Activated CD4-positive, alpha-beta memory T cell treated with anti-CD3 and anti-CD28 coated beads for 36 hours (primary cell): ENCODE measurements at regions not wholly inside any gene's neighbourhood (a gene's known extent, or its start where the extent isn't known, plus 50 kb on each side); places are given as distances from the start of the nearest gene placed in this dataset.
A peak's percentile ranks its signal among the peaks of the same experiment; 100 is the strongest.

Experiments
- CTCF ChIA-PET: fragments of 350-600 bp; sonication (Branson Sonifier 250); formaldehyde crosslinking; loops from one replicate; lab custom pipeline; 2021; ENCODE audit warnings: antibody characterized with exemption, inconsistent platforms; lab: Charles Lee
- POLR2A ChIA-PET: fragments of 350-600 bp; sonication (Branson Sonifier 250); formaldehyde crosslinking; loops from one replicate; lab custom pipeline; 2021; ENCODE audit warnings: antibody characterized with exemption; lab: Charles Lee
- DNase-seq: peaks from one replicate; pipeline ENCODE4 v3.0.0-alpha.2; 2020
- H3K27ac Mint-ChIP-seq: one replicate; pipeline ENCODE4 v1.8.0; 2021; ENCODE audit warnings: mixed read lengths
- H3K27me3 Mint-ChIP-seq: one replicate; pipeline ENCODE4 v1.8.0; 2021; ENCODE audit warnings: mixed read lengths
- H3K36me3 Mint-ChIP-seq: one replicate; pipeline ENCODE4 v1.8.0; 2021; ENCODE audit warnings: mixed read lengths
- H3K4me1 Mint-ChIP-seq: one replicate; pipeline ENCODE4 v1.8.0; 2021; ENCODE audit warnings: low read depth, mixed read lengths
- H3K4me3 Mint-ChIP-seq: one replicate; pipeline ENCODE4 v1.8.0; 2021; ENCODE audit warnings: mild to moderate bottlenecking, mixed read lengths
- H3K9me3 Mint-ChIP-seq: one replicate; pipeline ENCODE4 v1.8.0; 2021; ENCODE audit warnings: mixed read lengths
- intact Hi-C: fragments of 100-400 bp; cut with micrococcal nuclease; formaldehyde crosslinking; loops from one replicate; pipeline ENCODE4 v1.15.1; 2023

DNA sequence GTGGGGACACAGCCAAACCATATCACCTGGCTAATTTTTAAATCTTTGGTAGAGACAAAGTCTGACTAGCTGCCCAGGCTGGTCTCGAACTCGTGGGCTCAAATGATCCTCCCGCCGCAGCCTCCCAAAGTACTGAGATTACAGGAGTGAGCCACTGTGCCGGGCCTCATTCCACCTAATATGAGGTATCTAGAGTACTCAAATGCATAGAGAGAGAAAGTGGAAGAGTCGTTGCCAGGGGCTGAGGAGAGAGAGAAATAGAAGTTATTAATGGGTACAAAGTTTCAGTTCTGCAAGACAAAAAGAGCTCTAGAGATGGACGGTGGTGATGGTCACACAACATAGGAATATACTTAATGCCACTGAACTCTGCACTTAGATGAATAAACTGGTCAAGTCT is 119.6 kb downstream of the TOMM20 start:
- H3K4me1 Mint-ChIP-seq: peaks cover 81% of the 10 kb centered on the region
- H3K4me3 Mint-ChIP-seq: no peak overlapping the region
- peaks cover 16% of the 10 kb centered on the region for H3K9me3 Mint-ChIP-seq
- DNase-seq: no peak
- peak overlapping the region; percentile 91 for H3K27ac Mint-ChIP-seq
- H3K36me3 Mint-ChIP-seq: peaks cover 30% of the 10 kb centered on the region
- intact Hi-C loops: no loop called here
- peaks cover 2% of the 10 kb centered on the region for H3K27me3 Mint-ChIP-seq
- ChIA-PET CTCF (interaction anchor here (3.4 kb wide), 1 partner anchor 30 kb away, joined by 15 read pairs; no protein-coding TSS in a partner anchor), POLR2A (interaction anchor here (0.9 to 2.7 kb wide), 3 partner anchors 20 to 398 kb away, joined by 3 to 8 read pairs (median 3); no protein-coding TSS in a partner anchor)

- H3K27me3 Mint-ChIP-seq: peaks cover 2% of the 10 kb centered on the region
Observed at GRCh38 chr1:235008239-235008638, 120.4 kb downstream of the TOMM20 start.

GRCh38 chr1:235006816-235007215 is 121.8 kb downstream of the TOMM20 start:
- Mint-ChIP-seq H3K36me3 (peaks cover 28% of the 10 kb centered on the region), H3K27ac (peak overlapping the region; percentile 25), H3K4me3 (no peak overlapping the region), H3K27me3 (peaks cover 2% of the 10 kb centered on the region), H3K9me3 (peaks cover 16% of the 10 kb centered on the region), H3K4me1 (peaks cover 65% of the 10 kb centered on the region)
- DNase-seq: no peak
- ChIA-PET CTCF (no interaction called here), POLR2A (interaction anchor here (2.7 kb wide), 1 partner anchor 18 kb away, joined by 8 read pairs; no protein-coding TSS in a partner anchor)
- intact Hi-C loops: no loop called here

More at GRCh38 chr1:235008239-235008638, 120.4 kb downstream of the TOMM20 start:
- ChIA-PET CTCF (no interaction called here), POLR2A (interaction anchor here (0.8 to 2.7 kb wide), 4 partner anchors 19 to 397 kb away, joined by 3 to 8 read pairs (median 4); no protein-coding TSS in a partner anchor)
- Mint-ChIP-seq H3K4me1 (peaks cover 75% of the 10 kb centered on the region), H3K9me3 (peaks cover 16% of the 10 kb centered on the region), H3K36me3 (peaks cover 30% of the 10 kb centered on the region), H3K4me3 (peak overlapping the region; percentile 6), H3K27ac (peak overlapping the region; percentile 91)
- DNase-seq: no peak
- intact Hi-C loops: no loop called here

- POLR2A ChIA-PET: no interaction called here
- peak; percentile 52 for DNase-seq
- Mint-ChIP-seq H3K9me3 (peaks cover 16% of the 10 kb centered on the region), H3K36me3 (peaks cover 26% of the 10 kb centered on the region), H3K4me1 (peaks cover 61% of the 10 kb centered on the region), H3K4me3 (no peak overlapping the region), H3K27ac (no peak overlapping the region), H3K27me3 (peaks cover 2% of the 10 kb centered on the region)
- CTCF ChIA-PET: no interaction called here
- intact Hi-C loops: no loop called here
Observed at GRCh38 chr1:235006132-235006721, 122.4 kb downstream of the TOMM20 start.

DNA sequence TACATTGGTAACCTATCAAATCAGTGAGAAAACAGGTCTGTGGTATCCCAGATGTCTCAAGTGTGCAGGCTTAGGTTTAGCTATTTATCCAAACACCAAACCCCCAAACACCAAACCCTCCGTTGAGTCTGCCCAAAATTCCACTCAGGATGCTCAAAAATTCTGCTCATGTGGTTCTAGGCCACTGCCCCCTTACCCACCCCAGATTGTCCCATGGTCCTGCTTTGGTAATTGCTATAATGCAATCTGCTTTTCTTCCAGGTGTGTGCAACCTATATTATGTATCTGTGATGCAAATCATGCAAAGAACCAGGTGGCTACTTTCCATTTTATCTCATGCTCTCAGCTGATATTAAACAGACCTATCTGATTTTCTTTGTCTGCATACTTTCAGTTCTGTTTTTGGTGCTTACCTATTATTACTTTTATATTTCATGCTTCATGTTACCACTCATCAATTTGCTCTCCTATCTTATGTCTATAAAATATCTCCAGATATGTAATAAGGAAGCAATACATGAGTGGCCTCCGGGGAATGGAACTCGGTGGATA is 123.7 kb downstream of the TOMM20 start:
- Mint-ChIP-seq H3K36me3 (peaks cover 21% of the 10 kb centered on the region), H3K4me3 (no peak overlapping the region), H3K27me3 (peaks cover 2% of the 10 kb centered on the region), H3K4me1 (peaks cover 49% of the 10 kb centered on the region), H3K27ac (no peak overlapping the region), H3K9me3 (peaks cover 16% of the 10 kb centered on the region)
- CTCF ChIA-PET: no interaction called here
- DNase-seq: no peak
- intact Hi-C loops: no loop called here
- POLR2A ChIA-PET: no interaction called here

DNA sequence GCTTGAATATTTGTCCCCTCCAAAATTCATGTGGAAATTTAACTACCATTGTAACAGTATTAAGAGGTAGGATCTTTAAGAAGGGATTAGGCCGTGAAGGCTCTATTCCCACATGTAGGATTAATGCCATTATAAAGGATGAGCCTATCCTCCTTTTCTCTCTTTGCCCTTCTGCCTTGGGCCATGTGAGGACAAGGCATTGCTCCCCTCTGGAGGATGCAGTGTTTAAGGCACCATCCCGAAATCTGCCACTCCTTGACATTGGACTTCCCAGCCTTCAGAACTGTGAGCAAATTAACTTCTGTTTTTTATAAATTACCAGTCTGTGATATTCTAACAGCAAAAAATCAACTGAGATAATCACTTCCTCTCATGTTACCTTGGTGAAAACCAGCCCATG is 124.4 kb downstream of the TOMM20 start:
- Mint-ChIP-seq H3K36me3 (peaks cover 17% of the 10 kb centered on the region), H3K27me3 (peaks cover 2% of the 10 kb centered on the region), H3K9me3 (peaks cover 16% of the 10 kb centered on the region), H3K4me1 (peaks cover 43% of the 10 kb centered on the region), H3K4me3 (no peak overlapping the region), H3K27ac (no peak overlapping the region)
- CTCF ChIA-PET: no interaction called here
- intact Hi-C loops: no loop called here
- DNase-seq: no peak
- POLR2A ChIA-PET: no interaction called here

GRCh38 chr1:235002706-235003300 is 125.8 kb downstream of the TOMM20 start:
- H3K4me1 Mint-ChIP-seq: peaks cover 30% of the 10 kb centered on the region
- intact Hi-C loops: no loop called here
- H3K27me3 Mint-ChIP-seq: no peaks in the 10 kb centered on the region
- H3K9me3 Mint-ChIP-seq: peaks cover 7% of the 10 kb centered on the region
- H3K27ac Mint-ChIP-seq: no peak overlapping the region
- peaks cover 5% of the 10 kb centered on the region for H3K36me3 Mint-ChIP-seq
- ChIA-PET POLR2A (no interaction called here), CTCF (no interaction called here)
- H3K4me3 Mint-ChIP-seq: no peak overlapping the region
- DNase-seq: no peak

DNA sequence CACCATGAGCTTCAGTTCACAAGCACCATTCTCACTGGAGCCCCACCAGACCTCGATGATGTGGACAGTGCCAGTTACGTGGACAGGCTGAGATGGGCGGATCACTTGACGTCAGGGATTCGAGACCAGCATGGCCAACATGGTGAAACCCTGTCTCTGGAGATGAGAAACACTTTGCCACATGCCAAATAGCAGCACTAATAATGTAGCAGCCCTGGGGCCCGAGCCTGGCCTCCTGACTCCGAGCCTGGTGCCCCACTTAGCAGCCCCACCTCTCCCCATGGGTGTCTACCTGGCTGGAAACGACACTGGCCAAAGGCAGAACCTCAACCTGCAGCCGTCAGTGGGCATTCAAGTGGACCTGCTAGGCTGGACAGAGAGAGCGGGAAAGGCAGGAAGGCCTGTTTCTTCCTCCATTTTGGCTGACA is 129.1 kb downstream of the TOMM20 start:
- Mint-ChIP-seq H3K4me3 (no peak overlapping the region), H3K4me1 (peaks cover 11% of the 10 kb centered on the region), H3K9me3 (no peaks in the 10 kb centered on the region), H3K36me3 (no peaks in the 10 kb centered on the region), H3K27ac (no peak overlapping the region), H3K27me3 (no peaks in the 10 kb centered on the region)
- POLR2A ChIA-PET: no interaction called here
- CTCF ChIA-PET: no interaction called here
- intact Hi-C loops: no loop called here
- DNase-seq: no peak

- ChIA-PET POLR2A (no interaction called here), CTCF (no interaction called here)
Observed at GRCh38 chr1:234997896-234998741, 130.5 kb downstream of the TOMM20 start.

GRCh38 chr1:234997201-234997895 is 131.3 kb downstream of the TOMM20 start:
- Mint-ChIP-seq H3K9me3 (no peaks in the 10 kb centered on the region), H3K36me3 (no peaks in the 10 kb centered on the region), H3K4me3 (no peak overlapping the region), H3K4me1 (peaks cover 10% of the 10 kb centered on the region), H3K27ac (no peak overlapping the region), H3K27me3 (no peaks in the 10 kb centered on the region)
- ChIA-PET POLR2A (no interaction called here), CTCF (no interaction called here)
- intact Hi-C loops: no loop called here
- no peak for DNase-seq

More at GRCh38 chr1:234997896-234998741, 130.5 kb downstream of the TOMM20 start:
- peaks cover 12% of the 10 kb centered on the region for H3K4me1 Mint-ChIP-seq
- H3K36me3 Mint-ChIP-seq: no peaks in the 10 kb centered on the region
- DNase-seq: no peak
- no peaks in the 10 kb centered on the region for H3K27me3 Mint-ChIP-seq
- no peaks in the 10 kb centered on the region for H3K9me3 Mint-ChIP-seq
- intact Hi-C loops: no loop called here
- H3K4me3 Mint-ChIP-seq: no peak overlapping the region
- no peak overlapping the region for H3K27ac Mint-ChIP-seq

- H3K9me3 Mint-ChIP-seq: peaks cover under 1% of the 10 kb centered on the region
- no peak for DNase-seq
- no peak overlapping the region for H3K4me3 Mint-ChIP-seq
- POLR2A ChIA-PET: no interaction called here
- H3K27me3 Mint-ChIP-seq: no peaks in the 10 kb centered on the region
- CTCF ChIA-PET: no interaction called here
- peaks cover 15% of the 10 kb centered on the region for H3K4me1 Mint-ChIP-seq
- intact Hi-C loops: no loop called here
- H3K36me3 Mint-ChIP-seq: no peaks in the 10 kb centered on the region
- H3K27ac Mint-ChIP-seq: no peak overlapping the region
Observed at GRCh38 chr1:234996245-234996757, 132.3 kb downstream of the TOMM20 start.
